Body of pancreas (tissue), 4 donors: ENCODE measurements at regions not wholly inside any gene's neighbourhood (a gene's known extent, or its start where the extent isn't known, plus 50 kb on each side); places are given as distances from the start of the nearest gene placed in this dataset.
A peak's percentile ranks its signal among the peaks of the same experiment; 100 is the strongest.

Source experiments
- ATAC-seq: fragments of 150-250 bp; one replicate; pipeline ENCODE4 v1.9.1; 2016
- DNase-seq, 4 donors: peaks; one replicate each; pipeline ENCODE4 v3.0.0-alpha.2; 2019
- H3K27ac ChIP-seq, 4 donors: fragments of 200-600 bp; sonication (generic); 1 replicate in 3 of 4; 2 replicates in 1 of 4; pipeline versions ENCODE4 v1.5.1 to v1.6.1; 2016 to 2019; ENCODE audit warnings: mild to moderate bottlenecking in 1 of 4, mixed read lengths in 1 of 4, moderate library complexity in 1 of 4
- H3K27me3 ChIP-seq, 2 donors: fragments of 200-600 bp; sonication (generic); one replicate each; pipeline ENCODE4 v1.6.0; 2016; ENCODE audit warnings: mild to moderate bottlenecking in 1 of 2
- H3K36me3 ChIP-seq, 2 donors: fragments of 200-600 bp; sonication (generic); replicated peaks in 1 of 2; 2 replicates each; pipeline ENCODE4 v1.5.1; 2016; ENCODE audit warnings: low read depth in 2 of 2; ENCODE audit not compliant: insufficient read depth in 1 of 2
- H3K4me1 ChIP-seq: fragments of 200-600 bp; sonication (generic); one replicate; pipeline ENCODE4 v1.6.0; 2016
- H3K4me3 ChIP-seq, 2 donors: fragments of 200-600 bp; sonication (generic); 1 replicate in 1 of 2; 2 replicates in 1 of 2; pipeline ENCODE4 v1.5.1; 2016 to 2019
- H3K9me3 ChIP-seq, 3 donors: fragments of 200-600 bp; sonication (generic); 1 replicate in 2 of 3; 2 replicates in 1 of 3; pipeline ENCODE4 v1.5.1; 2016
- CTCF ChIP-seq, 7 experiments: fragments of 450-650 bp in 4 of 7; fragments of 200-600 bp in 3 of 7; sonication (generic) in 3 of 7; IDR thresholded peaks; one replicate each; pipeline ENCODE4 v1.5.1; 2016 to 2019; ENCODE audit warnings: antibody characterized with exemption in 7 of 7
- POLR2A ChIP-seq, 3 donors: fragments of 450-650 bp; IDR thresholded peaks; one replicate each; pipeline ENCODE4 v1.6.1; 2016; ENCODE audit warnings: antibody characterized with exemption in 3 of 3, mild to moderate bottlenecking in 2 of 3
- WGBS, 2 donors: methylation state at CpG; one replicate each; pipeline ENCODE4 v1.1.5; 2017; 5-methylcytosine and 5-hydroxymethylcytosine counted together
- intact Hi-C: fragments of 100-400 bp; cut with DNase I; formaldehyde crosslinking; loops from one replicate; pipeline ENCODE4 v1.15.1; 2023

DNA sequence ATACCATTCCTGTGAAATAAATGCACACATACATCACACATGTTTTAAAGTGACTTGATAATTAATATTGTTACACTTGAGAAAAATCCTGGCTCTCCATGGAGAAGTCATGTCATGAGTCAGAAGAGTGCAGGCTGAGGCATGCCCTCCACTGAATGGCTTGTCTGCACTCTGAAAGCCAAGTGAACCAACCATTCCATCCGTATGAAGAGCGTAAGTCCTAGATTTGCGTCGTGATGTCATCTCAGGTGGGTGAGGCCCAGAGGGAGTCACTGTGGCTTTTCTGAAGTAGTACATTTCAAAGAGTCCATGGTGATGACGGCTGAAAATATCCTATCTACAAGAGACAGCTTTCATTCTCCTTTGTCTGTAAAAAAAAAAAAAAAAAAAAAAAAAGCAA is 83.5 kb upstream of the IRX5 start:
- Histone ChIP-seq H3K27me3 (no peaks in the 10 kb centered on the region), H3K9me3 (no peaks in the 10 kb centered on the region), H3K4me1 (peaks cover 5% of the 10 kb centered on the region), H3K36me3 (no peaks in the 10 kb centered on the region), H3K27ac (peak overlapping the region in 1 of 4 donors; percentile 22), H3K4me3 (no peak overlapping the region)
- WGBS, 2 donors: 59 to 70% methylated on average over 5 of the region's 5 CpGs
- TF ChIP-seq CTCF (IDR thresholded peaks at IDR 0.05): no peak
- TF ChIP-seq POLR2A (IDR thresholded peaks at IDR 0.05): no peak
- ATAC-seq (no peak), DNase-seq (no peak)
- intact Hi-C loops: no loop called here

GRCh38 chr16:54846766-54847165 is 83.9 kb upstream of the IRX5 start:
- intact Hi-C loops: no loop called here
- ATAC-seq: peak; percentile 78
- TF ChIP-seq CTCF (IDR thresholded peaks at IDR 0.05) (no peak), POLR2A (IDR thresholded peaks at IDR 0.05) (no peak)
- DNase-seq: peak in 3 of 4 donors; percentile 7 to 19 (median 18)
- H3K4me3 ChIP-seq: no peak overlapping the region
- peaks cover 5% of the 10 kb centered on the region for H3K4me1 ChIP-seq
- 18 to 23% methylated on average over 4 of the region's 4 CpGs for WGBS, 2 donors
- no peaks in the 10 kb centered on the region for H3K9me3 ChIP-seq
- H3K27ac ChIP-seq: peak overlapping the region in 2 of 4 donors; percentile 22 to 45
- no peaks in the 10 kb centered on the region for H3K27me3 ChIP-seq
- H3K36me3 ChIP-seq: no peaks in the 10 kb centered on the region

GRCh38 chr16:54843424-54843750 is 87.3 kb upstream of the IRX5 start:
- Histone ChIP-seq H3K27ac (no peak overlapping the region), H3K27me3 (no peaks in the 10 kb centered on the region), H3K4me1 (peaks cover 5% of the 10 kb centered on the region), H3K36me3 (no peaks in the 10 kb centered on the region), H3K9me3 (no peaks in the 10 kb centered on the region), H3K4me3 (no peak overlapping the region)
- DNase-seq: no peak
- TF ChIP-seq CTCF (IDR thresholded peaks at IDR 0.05): no peak
- no peak for TF ChIP-seq POLR2A (IDR thresholded peaks at IDR 0.05)
- intact Hi-C loops: no loop called here
- ATAC-seq: no peak
- WGBS, 2 donors: 77 to 83% methylated on average over 1 of the region's 1 CpG

DNA sequence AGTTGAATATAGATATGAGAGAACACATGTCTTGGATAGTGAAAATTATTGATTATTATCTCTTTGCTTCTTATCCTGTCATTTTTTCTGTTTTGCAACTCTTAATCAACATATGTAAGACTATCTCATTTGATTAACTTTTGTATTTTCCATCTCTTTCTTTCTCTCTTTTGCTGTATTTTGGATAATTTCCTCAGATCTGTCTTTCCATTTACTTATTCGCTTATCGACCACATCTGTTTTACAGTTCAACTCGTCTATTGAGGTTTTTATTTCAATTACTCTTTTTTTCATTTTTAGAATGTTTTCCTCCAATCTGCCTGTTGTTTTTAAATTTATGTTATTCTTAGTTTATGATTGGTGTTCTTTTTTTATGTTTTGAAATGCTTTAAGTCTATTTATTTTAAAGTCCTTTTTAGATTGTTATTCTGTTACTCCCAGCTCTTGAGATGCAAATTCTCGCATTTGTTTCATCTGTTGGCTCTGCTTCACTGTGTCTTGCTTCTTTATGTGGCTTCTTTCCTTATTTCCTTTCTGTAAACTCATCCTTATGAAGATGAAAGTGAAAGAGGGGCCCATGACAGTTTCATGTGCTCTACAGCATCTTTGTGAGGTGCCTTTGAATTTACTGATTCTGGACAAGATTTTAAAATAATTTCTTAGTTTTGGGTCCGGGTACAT is 87.8 kb upstream of the IRX5 start:
- Histone ChIP-seq H3K4me3 (no peak overlapping the region), H3K27ac (no peak overlapping the region), H3K9me3 (no peaks in the 10 kb centered on the region), H3K27me3 (no peaks in the 10 kb centered on the region), H3K4me1 (peaks cover 5% of the 10 kb centered on the region), H3K36me3 (no peaks in the 10 kb centered on the region)
- intact Hi-C loops: no loop called here
- 84 to 85% methylated on average over 5 of the region's 5 CpGs for WGBS, 2 donors
- TF ChIP-seq POLR2A (IDR thresholded peaks at IDR 0.05) (no peak), CTCF (IDR thresholded peaks at IDR 0.05) (no peak)
- DNase-seq: no peak
- no peak for ATAC-seq

DNA sequence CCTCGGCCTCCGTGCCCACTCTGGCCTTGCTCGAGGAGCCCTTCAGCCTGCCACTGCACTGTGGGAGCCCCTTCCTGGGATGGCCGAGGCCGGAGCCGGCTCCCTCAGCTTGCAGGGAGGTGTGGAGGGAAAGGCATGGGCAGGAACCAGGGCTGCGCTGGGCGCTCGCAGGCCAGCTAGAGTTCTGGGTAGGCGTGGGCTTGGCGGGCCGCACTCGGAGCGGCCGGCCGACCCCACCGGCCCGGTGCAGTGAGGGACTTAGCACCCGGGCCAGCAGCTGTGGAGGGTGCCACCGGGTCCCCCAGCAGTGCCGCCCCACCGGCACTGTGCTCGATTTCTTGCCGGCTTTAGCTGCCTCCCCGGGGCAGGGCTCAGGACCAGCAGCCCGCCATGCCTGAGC is 101.0 kb upstream of the IRX5 start:
- H3K4me1 ChIP-seq: no peaks in the 10 kb centered on the region
- TF ChIP-seq CTCF (IDR thresholded peaks at IDR 0.05): no peak
- TF ChIP-seq POLR2A (IDR thresholded peaks at IDR 0.05): no peak
- H3K36me3 ChIP-seq: no peaks in the 10 kb centered on the region
- ATAC-seq (no peak), DNase-seq (no peak)
- H3K4me3 ChIP-seq: no peak overlapping the region
- 88 to 93% methylated on average over 6 to 21 of the region's 26 CpGs for WGBS, 2 donors
- H3K27me3 ChIP-seq: no peaks in the 10 kb centered on the region
- H3K27ac ChIP-seq: no peak overlapping the region
- intact Hi-C loops: no loop called here
- no peaks in the 10 kb centered on the region for H3K9me3 ChIP-seq
